NCI-H82 (cell line): ENCODE measurements at regions not wholly inside any gene's neighbourhood (a gene's known extent, or its start where the extent isn't known, plus 50 kb on each side); places are given as distances from the start of the nearest gene placed in this dataset.
"Not testable (repeated sequence)": the region's sequence is repeated elsewhere in the genome, so short reads cannot be mapped to it uniquely, and the experiment has no call there.

Experiments used
- DNase-seq: peaks from one replicate; lab custom pipeline; 2025; lab: John Stamatoyannopoulos, UW

DNA sequence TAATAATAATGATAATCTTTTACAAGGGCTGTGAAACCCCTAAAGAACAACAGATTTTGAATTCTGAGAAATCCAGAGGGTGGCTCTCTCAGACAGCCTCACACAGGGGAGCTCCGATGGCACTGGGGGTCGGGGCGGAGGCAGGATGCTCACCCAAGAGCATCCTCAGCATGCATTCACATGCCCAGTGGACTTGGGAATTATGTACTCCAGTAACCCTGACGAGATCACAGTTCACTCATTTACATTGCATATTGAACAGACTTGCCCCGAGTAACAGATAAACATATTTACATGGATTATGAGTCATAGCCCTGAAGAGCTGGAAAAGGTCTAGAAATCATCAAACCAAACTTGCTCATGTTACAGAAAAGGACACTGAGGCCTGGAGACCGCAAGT is 482.7 kb upstream of the JARID2 start:
- DNase-seq, result no peak

DNA sequence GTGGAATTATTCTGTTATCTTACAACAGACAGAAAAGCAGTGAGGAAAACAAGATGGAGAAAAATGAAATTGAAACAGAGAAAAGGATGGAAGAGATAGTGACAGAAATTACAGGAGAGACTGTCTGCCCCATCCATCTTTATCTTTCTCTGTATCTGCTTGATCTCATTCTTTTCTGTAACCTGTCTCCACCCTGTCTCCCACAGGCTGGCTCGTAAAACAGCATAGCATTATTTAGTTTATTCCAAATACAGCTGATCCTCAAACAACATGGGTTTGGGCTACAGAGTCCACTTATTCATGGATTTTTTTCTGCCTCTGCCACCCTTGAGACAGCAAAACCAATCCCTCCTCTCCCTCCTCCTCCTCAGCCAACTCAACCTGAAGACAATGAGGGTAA is 482.3 kb upstream of the JARID2 start:
- DNase-seq, result no peak

DNA sequence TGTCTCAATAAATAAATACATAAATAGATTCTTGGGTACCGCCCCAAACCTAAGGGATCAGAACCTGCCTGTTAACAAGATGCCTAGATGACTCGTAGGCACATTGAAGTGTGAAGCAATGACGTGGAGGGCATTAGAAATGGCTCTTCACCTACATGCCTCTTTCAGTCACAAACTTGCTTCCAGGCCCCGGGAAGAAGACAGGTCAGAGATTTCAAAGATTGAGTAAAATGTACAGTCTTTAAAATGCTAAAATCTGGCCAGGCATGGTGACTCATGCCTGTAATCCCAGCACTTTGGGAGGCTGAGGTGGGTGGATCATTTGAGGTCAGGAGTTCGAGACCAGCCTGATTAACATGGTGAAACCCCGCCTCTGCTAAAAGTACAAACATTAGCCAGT is 480.8 kb upstream of the JARID2 start:
- no peak for DNase-seq

DNA sequence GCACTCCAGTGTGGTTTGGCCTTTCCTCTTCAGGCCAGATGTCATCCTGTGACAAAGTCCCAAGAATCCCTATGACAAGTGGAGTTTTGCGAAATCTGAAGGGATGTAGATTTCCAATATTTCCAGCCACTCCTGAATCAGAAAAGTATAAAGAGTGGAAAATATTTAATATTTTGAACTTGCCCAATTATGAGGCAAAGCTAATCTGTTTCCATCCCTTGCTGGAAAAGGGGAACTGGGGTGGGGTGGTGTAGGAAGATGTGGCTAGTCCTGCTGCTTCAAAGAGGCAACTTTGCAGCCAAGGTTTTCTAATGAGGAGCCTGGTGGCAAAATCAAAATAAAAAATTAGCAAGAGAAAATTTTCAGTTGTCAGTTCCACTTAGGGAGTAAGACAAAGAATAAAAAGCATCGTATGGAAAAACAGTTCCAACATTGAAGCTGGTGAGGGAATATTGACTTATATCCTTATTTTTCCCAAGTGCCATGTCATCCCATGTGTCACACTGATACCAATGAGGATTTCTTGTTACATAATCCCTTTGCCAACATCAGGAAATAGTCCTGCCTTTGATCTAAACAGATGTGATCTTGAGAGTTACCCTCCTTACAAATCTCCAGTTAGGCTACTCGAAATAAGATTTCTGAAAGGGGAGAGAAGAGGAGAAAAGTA is 480.0 kb upstream of the JARID2 start:
- peak; percentile 48 for DNase-seq

DNA sequence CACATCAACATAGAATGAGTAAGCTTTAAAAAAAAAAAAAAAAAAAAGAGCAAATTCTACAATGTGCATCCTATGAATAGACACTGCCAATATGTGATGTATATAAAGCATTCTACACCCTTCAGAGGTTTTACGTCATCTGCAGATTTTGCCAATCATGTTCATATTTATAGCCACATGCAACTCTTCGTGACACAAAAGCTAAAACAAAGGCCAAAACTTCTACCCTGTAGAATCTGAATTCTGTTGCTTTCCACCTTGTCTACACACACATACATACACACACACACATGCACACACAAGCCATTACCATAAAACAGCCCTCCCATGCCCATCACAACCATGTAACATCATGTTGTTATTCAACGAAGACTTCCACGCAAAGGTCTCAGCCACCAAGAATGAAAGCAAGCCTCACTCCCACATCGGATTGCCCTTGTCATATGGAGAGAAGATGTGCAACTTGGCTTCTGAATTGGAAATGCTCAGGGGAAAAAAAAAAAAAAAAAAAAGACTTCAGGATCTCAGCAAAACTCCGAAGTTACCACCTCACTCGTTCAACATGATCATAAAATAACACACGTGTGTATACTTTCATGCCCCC is 479.4 kb upstream of the JARID2 start:
- DNase-seq, result no peak

DNA sequence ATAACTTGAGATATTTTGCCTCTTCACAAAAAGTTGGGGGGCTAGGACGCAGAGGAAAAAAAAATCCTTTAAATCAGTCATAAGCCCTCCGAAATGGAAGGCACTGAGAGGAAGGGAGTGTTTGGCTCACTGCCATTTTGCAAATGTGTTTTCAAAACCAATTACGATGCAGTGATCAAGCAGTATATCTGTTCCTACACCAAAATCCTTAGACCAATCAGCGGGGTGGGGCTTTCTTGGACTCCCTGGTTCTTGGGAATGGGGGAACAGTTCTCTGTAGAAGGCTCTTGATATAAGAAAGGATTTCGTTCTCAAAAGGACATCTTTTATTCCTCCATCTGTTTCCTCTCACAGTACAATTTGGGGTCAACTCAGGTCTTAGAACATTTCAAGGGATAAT is 478.6 kb upstream of the JARID2 start:
- peak; percentile 88 for DNase-seq

DNA sequence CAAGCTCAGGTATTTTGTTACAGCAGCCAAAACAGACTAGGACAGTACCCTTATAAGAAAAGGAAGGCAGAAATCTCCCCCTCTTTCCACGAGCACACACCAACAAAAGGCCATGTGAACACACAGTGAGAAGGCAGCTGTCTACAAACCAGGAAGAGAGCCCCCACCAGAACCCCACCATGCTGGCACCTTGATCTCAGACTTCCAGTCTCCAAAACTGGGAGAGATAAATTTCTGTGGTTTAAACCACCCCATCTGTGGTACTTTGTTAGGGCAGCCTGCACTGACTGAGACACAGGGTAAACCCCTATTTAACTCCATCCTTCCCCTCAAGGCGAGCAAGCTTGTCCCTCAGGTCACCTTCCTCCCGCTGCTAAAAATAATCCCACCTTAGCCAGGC is 475.8 kb upstream of the JARID2 start:
- DNase-seq, result no peak

DNA sequence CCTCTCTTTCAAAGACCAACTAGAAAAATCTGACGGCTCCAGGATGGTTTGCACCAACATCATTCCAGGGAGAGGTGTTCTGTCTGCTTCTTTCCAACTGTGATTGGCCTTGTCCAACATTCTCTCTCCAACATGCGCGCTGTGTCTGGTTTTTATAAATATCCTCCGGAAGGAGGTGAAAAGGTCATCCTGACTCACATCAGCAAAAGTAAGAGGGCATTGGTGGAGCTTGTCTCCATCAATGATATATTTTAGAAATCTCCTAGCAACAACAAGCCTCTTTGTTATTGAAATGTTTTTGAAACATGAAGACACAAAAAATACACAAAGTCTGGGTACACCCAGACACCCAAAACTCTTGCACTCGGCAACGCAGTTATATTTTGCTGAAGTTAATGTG is 475.3 kb upstream of the JARID2 start:
- DNase-seq, result no peak

DNA sequence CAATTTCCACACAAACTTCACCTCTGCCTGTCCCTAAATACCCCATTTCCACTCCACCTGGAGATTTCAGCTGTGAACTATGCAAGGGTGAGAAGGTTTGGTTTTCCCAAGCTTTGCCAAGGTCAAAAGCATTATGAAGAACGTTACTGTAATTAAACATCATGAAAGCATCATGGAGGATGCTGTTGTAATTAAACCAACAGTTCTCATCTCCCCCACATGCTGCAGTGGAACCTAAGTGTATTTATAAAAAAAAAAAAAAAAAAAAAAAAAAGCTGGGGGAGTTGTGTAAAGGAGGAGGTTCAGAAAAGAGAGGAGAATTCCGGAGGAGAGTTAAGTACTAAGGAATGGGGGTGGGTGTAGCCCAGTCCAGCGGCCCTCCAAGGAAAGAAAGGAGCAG is 474.9 kb upstream of the JARID2 start:
- DNase-seq, result no peak

DNA sequence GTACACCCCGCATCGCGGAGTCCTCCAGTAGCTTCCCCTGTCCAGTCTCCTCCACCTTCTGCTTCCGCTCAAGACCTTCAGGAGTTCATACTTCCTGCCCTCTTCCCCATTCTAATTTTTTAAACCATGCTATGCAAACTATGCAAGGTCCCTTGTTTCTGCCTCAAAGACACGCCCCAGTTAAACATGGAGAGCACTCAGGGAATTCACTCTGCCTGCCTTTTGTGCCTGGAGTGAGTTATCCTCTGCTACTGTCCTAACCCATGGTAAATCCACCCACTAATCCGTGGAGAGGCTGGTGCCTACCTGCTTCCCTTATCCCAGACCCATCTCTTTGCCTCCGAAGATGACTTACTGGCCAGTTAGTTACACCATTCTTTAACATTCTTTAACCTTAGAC is 473.7 kb upstream of the JARID2 start:
- peak; percentile 42 for DNase-seq

DNA sequence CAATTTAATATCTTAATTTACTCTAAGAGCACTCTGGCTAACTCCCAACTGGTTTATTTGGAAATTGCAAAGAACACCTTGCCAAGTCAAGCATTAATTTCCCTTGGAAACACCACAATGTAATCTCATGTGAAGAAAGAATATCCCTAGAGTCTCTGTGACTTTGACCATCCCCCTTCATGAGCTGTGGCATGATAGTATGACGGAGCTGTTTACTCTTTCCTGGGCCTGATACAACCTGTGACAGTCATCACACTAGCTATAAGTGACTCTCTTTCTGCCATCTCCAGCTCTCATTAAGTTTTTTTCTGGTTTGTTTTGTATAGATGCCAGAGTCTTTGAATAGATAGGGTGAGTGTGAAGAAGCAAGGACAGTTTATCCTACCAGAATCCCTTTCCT is 470.3 kb upstream of the JARID2 start:
- DNase-seq, result no peak

DNA sequence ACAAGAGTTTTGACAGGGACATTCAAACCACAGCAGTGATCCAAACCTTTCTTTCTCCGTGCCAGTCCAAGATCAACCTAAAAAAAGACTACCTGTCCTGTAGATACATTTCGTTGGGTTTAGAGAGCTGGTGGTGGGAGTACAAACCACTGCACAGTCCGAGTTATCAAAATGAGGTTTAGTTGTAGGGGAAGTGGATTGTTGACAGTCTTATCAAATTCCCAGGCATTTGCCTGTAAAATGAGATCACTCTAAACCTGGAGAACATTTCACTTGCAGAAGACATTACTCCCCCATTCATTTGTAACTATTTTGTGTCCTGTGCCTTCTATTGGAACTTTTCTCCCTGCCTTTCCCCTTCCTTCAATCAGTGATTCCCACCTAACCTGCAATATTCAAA is 469.6 kb upstream of the JARID2 start:
- DNase-seq, result no peak

DNA sequence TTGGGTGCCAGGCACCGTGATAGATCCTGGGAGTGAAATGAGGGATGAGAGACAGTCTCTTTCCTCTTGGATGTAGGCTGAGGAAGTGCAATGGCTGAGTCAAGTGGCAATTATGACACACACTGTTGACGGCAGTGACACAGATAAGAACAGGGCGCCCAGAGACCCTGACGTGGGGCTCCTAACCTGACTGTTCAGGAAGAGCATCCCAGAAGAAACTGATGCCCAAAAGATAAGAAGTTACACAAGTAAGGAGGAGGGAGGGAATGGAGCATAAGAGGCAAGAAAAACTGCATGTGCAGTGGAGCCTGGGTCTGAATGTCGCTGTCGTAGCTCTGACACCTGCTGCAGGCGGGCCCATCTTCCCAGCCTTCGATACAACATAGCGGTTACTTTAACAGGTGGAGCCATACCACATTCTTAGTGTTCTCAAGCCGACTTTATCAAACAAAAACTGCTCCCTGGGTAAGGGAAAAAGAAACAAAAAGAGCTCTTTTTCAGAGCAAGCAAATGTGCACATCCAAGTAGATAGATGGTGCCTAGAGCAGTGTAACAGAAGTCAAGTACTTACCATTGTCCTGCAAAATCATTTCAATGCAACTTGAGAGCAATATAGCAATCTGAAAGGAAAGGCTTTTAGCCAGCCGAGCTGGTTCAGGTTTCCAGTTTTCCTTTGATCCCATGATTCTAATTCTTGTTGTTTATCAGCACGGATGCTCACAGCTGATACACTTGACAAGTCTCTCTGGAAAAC is 463.9 kb upstream of the JARID2 start:
- DNase-seq, result no peak

DNA sequence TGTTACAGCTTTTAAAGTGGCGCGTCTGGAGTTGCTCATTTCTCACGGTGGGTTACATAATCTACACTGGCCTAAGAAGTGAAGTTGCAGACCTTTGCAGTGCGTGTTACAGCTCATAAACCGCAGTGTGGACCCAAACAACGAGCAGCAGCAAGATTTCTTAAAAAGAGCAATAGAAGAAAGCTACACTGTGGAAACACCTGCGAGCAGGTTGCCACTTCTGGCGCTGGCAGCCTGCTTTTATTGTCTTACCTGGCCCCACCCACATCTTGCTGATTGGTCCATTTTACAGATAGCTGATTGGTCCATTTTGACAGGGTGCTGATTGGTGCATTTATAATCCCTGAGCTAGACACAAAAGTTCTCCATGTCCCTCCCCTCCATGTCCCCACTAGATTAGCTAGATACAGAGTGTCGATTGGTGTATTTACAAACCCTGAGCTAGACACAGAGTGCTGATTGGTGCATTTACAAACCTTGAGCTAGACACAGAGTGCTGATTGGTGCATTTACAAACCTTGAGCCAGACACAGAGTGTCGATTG is 462.9 kb upstream of the JARID2 start:
- DNase-seq, result not testable (repeated sequence)

DNA sequence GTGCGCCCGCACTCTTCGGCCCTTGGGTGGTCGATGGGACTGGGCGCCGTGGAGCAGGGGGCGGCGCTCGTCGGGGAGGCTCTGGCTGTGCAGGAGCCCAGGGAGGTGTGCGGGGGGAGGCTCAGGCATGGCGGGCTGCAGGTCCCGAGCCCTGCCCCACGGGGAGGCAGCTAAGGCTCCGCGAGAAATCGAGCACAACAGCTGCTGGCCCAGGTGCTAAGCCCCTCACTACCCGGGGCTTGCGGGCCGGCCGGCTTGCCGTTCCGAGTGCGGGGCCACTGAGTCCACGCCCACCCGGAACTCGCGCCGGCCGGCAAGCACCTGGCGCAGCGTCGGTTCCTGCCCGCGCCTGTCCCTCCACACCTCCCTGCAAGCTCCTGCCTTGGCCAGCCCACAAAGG is 462.3 kb upstream of the JARID2 start:
- DNase-seq, result no peak

DNA sequence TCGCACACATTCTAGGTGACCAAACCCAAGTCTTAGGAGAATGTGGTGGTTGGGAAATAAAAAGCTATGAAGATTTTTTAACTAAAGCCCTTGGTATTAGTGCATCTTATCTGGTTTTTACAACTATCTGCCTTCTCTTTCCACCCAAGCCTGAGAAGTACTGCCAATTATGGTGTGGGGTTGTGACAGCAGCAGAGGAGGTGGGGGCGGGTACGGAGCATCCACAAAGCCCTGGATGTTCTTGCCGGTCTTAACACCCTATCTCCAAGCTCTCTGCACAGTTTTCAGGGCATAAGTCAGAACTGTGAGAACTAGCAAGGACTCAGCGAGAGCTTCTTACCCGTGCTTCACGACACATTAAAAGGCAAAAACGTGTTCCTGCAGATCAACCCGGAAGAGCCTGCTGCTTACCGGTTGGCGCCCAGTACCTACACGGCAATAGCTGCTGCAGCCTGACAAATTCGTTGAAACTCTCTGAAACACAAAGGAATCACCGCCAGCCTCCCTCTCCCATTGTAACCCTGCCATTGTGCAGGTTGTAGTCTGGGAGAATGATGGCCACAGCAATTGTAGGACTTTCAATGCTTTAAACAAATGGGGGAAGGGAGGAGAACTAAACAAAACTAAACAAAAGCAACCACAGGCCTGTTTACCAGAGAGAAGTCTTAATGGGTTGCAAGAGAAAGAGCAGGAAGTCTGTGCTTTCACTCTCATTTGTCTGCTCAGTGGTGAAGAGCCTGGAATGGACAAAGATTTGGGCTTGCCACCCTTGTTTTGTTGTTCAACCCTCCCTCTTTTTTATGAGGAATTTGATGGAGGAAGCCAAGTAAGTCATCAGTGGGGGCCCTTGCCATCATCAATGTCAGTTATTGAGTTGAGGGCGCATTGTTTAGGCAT is 461.0 kb upstream of the JARID2 start:
- no peak for DNase-seq

DNA sequence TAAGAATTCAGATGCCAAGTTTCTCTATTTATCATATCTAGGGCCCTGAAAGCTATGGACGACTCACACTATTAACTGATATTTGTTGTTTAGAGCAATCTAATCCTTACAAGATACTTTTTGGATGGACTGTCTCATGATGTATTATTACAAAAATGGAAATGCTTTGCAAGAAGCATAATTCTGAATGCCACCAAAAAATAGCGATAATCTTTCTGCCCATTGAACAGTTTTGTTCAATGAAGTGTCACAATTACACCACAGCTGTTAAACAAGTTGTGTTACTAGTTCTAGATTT is 460.4 kb upstream of the JARID2 start:
- no peak for DNase-seq

DNA sequence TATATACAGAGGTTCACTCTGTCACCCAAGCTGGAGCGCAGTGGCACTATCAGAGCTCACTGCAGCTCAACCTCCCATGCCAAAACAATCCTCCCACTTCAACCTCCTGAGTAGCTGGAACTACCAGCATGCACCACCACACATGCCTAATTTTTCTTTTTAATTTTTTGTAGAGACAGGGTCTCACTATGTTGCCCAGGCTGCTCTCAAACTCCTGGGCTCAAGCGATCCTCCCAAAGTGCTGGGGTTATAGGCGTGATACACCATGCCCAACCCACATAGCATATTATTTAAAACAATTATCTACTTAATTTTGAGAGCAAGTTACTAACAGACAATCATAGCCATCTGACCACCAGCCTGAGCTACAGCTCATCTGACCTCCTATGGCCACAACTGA is 459.9 kb upstream of the JARID2 start:
- no peak for DNase-seq

DNA sequence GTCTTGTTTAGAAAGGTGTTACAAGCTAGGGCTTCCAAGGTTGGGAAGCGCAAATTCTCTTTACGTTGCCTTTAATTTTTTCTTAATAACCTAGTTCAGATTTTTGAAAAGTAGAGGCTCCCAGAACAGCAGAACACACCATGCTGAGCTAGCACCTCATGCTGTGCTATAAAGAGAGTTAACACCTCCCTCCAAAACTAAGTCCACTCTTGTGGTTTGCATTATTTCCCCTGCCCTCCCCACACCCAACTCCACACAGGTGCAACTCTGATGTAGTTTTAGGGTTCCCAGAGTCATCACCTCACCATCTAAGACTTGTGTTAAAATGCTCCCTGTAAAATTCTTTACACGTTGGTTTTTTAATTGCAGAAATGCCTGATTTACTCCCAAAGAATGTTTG is 459.4 kb upstream of the JARID2 start:
- DNase-seq, result no peak

DNA sequence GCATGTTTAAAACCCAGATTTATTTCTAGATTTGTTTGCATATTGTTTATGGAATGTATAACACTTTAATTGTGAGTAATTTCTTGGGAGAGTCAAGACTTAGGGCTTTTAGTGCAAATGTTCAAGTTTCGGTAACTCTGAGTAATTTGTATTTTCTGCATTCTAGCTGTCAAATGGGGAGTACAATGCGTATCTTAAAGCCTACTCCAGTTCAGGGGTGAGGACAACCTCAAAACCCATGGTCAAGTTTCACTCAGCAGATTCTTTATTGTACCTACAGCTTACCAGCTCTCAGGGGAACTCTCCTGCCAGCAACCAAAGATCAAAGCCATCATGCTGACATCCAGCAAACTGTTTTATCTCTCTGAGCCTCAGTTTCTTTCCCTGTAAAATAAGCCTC is 458.6 kb upstream of the JARID2 start:
- DNase-seq, result no peak

DNA sequence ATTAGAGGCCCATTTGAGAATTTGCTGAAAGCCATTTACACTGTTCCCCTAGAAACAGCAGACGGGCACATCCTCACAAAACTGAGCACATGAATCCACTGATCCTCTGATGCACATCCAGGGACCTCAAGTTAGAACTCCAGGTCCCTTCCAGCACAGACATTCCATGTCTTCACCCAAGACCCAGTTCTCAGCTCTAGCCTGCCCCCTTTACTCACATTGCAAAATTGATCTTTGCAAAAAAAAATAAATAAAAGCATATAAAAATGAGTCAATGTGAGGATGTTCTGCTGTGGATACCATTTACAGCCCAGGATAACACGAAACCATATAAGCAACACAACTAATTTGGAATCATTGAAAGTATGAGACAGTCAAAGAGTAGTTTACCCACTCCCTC is 458.2 kb upstream of the JARID2 start:
- DNase-seq, result peak; percentile 31

DNA sequence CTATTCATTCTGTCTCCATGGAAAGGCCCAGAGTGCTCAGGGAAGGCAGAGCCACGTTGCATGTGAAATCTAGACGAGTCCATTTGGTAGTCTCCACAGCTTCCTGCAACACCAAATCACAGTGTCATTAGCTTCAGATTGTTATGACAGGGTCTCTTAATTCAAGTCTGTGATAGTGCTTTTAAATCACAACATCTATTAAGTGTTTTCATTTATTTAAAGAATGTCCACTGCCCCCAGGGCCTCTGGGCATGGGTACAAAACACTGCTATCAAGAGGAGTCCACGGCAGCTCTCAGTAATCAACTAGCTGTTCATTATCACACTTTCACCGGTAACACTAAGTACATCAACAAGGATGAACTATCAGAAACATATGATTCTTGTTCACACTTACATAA is 455.9 kb upstream of the JARID2 start:
- no peak for DNase-seq
